Spleen (tissue), 11 donors: ENCODE measurements at regions not wholly inside any gene's neighbourhood (a gene's known extent, or its start where the extent isn't known, plus 50 kb on each side); places are given as distances from the start of the nearest gene placed in this dataset.

Experiments used
- DNase-seq: peaks from one replicate; pipeline ENCODE4 v3.0.0-alpha.2; 2020
- H3K27ac ChIP-seq, 8 donors: fragments of 200-600 bp; sonication (generic) in 7 of 8; 1 replicate in 4 of 8; 2 replicates in 4 of 8; pipeline versions ENCODE4 v1.5.0 to v1.8.0; 2016 to 2021; ENCODE audit warnings: inconsistent platforms in 4 of 8, mild to moderate bottlenecking in 4 of 8, moderate library complexity in 1 of 8
- H3K27me3 ChIP-seq, 7 donors: fragments of 200-600 bp; sonication (generic) in 6 of 7; replicated peaks in 1 of 7; 1 replicate in 4 of 7; 2 replicates in 3 of 7; pipeline versions ENCODE4 v1.5.0 to v1.8.0; 2016 to 2021; ENCODE audit warnings: inconsistent platforms in 3 of 7, mild to moderate bottlenecking in 1 of 7
- H3K36me3 ChIP-seq, 6 donors: fragments of 200-600 bp; sonication (generic) in 5 of 6; 1 replicate in 4 of 6; 2 replicates in 2 of 6; pipeline versions ENCODE4 v1.5.0 to v1.8.0; 2016 to 2021; ENCODE audit warnings: inconsistent platforms in 2 of 6
- H3K4me1 ChIP-seq, 6 donors: fragments of 200-600 bp; sonication (generic) in 5 of 6; 1 replicate in 3 of 6; 2 replicates in 3 of 6; pipeline versions ENCODE4 v1.5.0 to v1.8.0; 2016 to 2021; ENCODE audit warnings: inconsistent platforms in 3 of 6
- H3K4me3 ChIP-seq, 8 donors: fragments of 200-600 bp; sonication (generic) in 7 of 8; 1 replicate in 4 of 8; 2 replicates in 4 of 8; pipeline versions ENCODE4 v1.5.0 to v1.8.0; 2016 to 2021; ENCODE audit warnings: inconsistent platforms in 4 of 8, mild to moderate bottlenecking in 4 of 8, moderate library complexity in 2 of 8
- H3K9me3 ChIP-seq, 8 donors: fragments of 200-600 bp; sonication (generic) in 7 of 8; 1 replicate in 4 of 8; 2 replicates in 4 of 8; pipeline versions ENCODE4 v1.5.0 to v1.8.0; 2016 to 2021; ENCODE audit warnings: inconsistent platforms in 4 of 8
- CTCF ChIP-seq, 11 experiments: fragments of 200-600 bp in 7 of 11; fragments of 450-650 bp in 4 of 11; sonication (generic) in 4 of 11; IDR thresholded peaks in 8 of 11; conservative IDR thresholded peaks in 3 of 11; 1 replicate in 7 of 11; 2 replicates in 4 of 11; pipeline versions ENCODE4 v1.4.0 to v1.8.0; 2016 to 2021; ENCODE audit warnings: antibody characterized with exemption in 11 of 11, inconsistent platforms in 4 of 11, mild to moderate bottlenecking in 1 of 11
- POLR2A ChIP-seq, 3 donors: fragments of 450-650 bp; IDR thresholded peaks; one replicate each; pipeline ENCODE4 v1.5.1; 2017; ENCODE audit warnings: antibody characterized with exemption in 3 of 3, mild to moderate bottlenecking in 1 of 3
- POLR2AphosphoS5 ChIP-seq, 3 donors: sonication (generic); formaldehyde crosslinking; IDR thresholded peaks; one replicate each; pipeline ENCODE4 v1.5.1; 2017; ENCODE audit warnings: antibody characterized with exemption in 3 of 3
- WGBS, 5 donors: extraction: QIAGEN DNeasy Blood & Tissue Kit in 3 of 5; methylation state at CpG; one replicate each; pipeline versions ENCODE4 v1.1.5 to v1.1.7; 2013 to 2018; 5-methylcytosine and 5-hydroxymethylcytosine counted together
- intact Hi-C: fragments of 100-400 bp; cut with DNase I; formaldehyde crosslinking; loops from one replicate; pipeline ENCODE4 v1.15.0; 2023; ENCODE audit warnings: low total_unique reads
- donor health status: healthy with polysubstance abuse.
- donor health status: DM: no; HTN: no; CAD: no; lungs with moderate emphysema.
- donor health status: DM: no; HTN: no; CAD: no.
- donor health status: Bipolar disorder and iron deficiency.
- donor health status: healthy.
- donor health status: DM: no; HTN: no; CAD: no.
- donor health status: DM: yes; HTN: yes; CAD: no.

- no peak overlapping the region for H3K4me3 ChIP-seq
- TF ChIP-seq CTCF (IDR thresholded peaks at IDR 0.05 in 8 of 11, conservative IDR thresholded peaks at IDR 0.05 in 3 of 11) = no peak
- TF ChIP-seq POLR2A (IDR thresholded peaks at IDR 0.05) = no peak
- TF ChIP-seq POLR2AphosphoS5 (IDR thresholded peaks at IDR 0.05) = no peak
- no peaks in the 10 kb centered on the region for H3K36me3 ChIP-seq
- intact Hi-C loops = no loop called here
- no peak overlapping the region for H3K27ac ChIP-seq
- WGBS, 5 donors = 81 to 93% (median 86%) methylated on average over 1 of the region's 1 CpG
- no peak for DNase-seq
- H3K4me1 ChIP-seq = no peaks in the 10 kb centered on the region
- H3K27me3 ChIP-seq = no peaks in the 10 kb centered on the region
- peaks cover 0 to 54% (median 27%) of the 10 kb centered on the region in 8 donors for H3K9me3 ChIP-seq
Observed at GRCh38 chr6:66555082-66555481, 848.1 kb upstream of the EYS start.

GRCh38 chr6:66553441-66553840, 846.4 kb upstream of the EYS start:
- H3K4me3 ChIP-seq = no peak overlapping the region
- H3K9me3 ChIP-seq = peaks cover 0 to 54% (median 28%) of the 10 kb centered on the region in 8 donors
- WGBS, 5 donors = 59 to 78% (median 73%) methylated on average over 2 of the region's 2 CpGs
- no peaks in the 10 kb centered on the region for H3K4me1 ChIP-seq
- no peak for TF ChIP-seq POLR2A (IDR thresholded peaks at IDR 0.05)
- no peaks in the 10 kb centered on the region for H3K36me3 ChIP-seq
- H3K27me3 ChIP-seq = no peaks in the 10 kb centered on the region
- DNase-seq = no peak
- H3K27ac ChIP-seq = no peak overlapping the region
- intact Hi-C loops = no loop called here

GRCh38 chr6:66538551-66539135, 831.6 kb upstream of the EYS start:
- Histone ChIP-seq H3K36me3 (no peaks in the 10 kb centered on the region), H3K27ac (no peak overlapping the region), H3K4me3 (no peak overlapping the region), H3K9me3 (peaks cover 0 to 24% (median 2%) of the 10 kb centered on the region in 8 donors), H3K27me3 (no peaks in the 10 kb centered on the region), H3K4me1 (no peaks in the 10 kb centered on the region)
- TF ChIP-seq POLR2A (IDR thresholded peaks at IDR 0.05) = no peak
- no peak for TF ChIP-seq POLR2AphosphoS5 (IDR thresholded peaks at IDR 0.05)
- TF ChIP-seq CTCF (IDR thresholded peaks at IDR 0.05 in 8 of 11, conservative IDR thresholded peaks at IDR 0.05 in 3 of 11) = no peak
- 67 to 79% (median 77%) methylated on average over 1 of the region's 1 CpG for WGBS, 5 donors
- no peak for DNase-seq
- intact Hi-C loops = no loop called here

GRCh38 chr6:66533921-66534404, 826.9 kb upstream of the EYS start:
- H3K27ac ChIP-seq = no peak overlapping the region
- H3K4me3 ChIP-seq = no peak overlapping the region
- H3K4me1 ChIP-seq = no peaks in the 10 kb centered on the region
- WGBS, 5 donors = 5 to 16% (median 6%) methylated on average over 4 of the region's 4 CpGs
- intact Hi-C loops = no loop called here
- no peaks in the 10 kb centered on the region for H3K36me3 ChIP-seq
- TF ChIP-seq POLR2A (IDR thresholded peaks at IDR 0.05) (no peak), POLR2AphosphoS5 (IDR thresholded peaks at IDR 0.05) (no peak), CTCF (IDR thresholded peaks at IDR 0.05 in 8 of 11, conservative IDR thresholded peaks at IDR 0.05 in 3 of 11) (no peak)
- no peaks in the 10 kb centered on the region for H3K27me3 ChIP-seq
- no peak for DNase-seq
- peaks cover 0 to 5% (median 0%) of the 10 kb centered on the region in 8 donors for H3K9me3 ChIP-seq
